AG10803 (cell line): ENCODE measurements at regions not wholly inside any gene's neighbourhood (a gene's known extent, or its start where the extent isn't known, plus 50 kb on each side); places are given as distances from the start of the nearest gene placed in this dataset.

Experiments used
- DNase-seq: peaks from one replicate; pipeline ENCODE4 v3.0.0; 2010; ENCODE audit warnings: low read depth
- H3K4me3 ChIP-seq: 2 replicates; pipeline ENCODE4 v1.5.1; 2011; ENCODE audit warnings: mild to moderate bottlenecking, low read length, control low read depth
- TF ChIP-seq, protein P1 (sequence below): conservative IDR thresholded peaks from 2 replicates; pipeline ENCODE4 v1.5.1; 2011; ENCODE audit warnings: mild to moderate bottlenecking, low read length, control low read depth, inconsistent platforms

DNA sequence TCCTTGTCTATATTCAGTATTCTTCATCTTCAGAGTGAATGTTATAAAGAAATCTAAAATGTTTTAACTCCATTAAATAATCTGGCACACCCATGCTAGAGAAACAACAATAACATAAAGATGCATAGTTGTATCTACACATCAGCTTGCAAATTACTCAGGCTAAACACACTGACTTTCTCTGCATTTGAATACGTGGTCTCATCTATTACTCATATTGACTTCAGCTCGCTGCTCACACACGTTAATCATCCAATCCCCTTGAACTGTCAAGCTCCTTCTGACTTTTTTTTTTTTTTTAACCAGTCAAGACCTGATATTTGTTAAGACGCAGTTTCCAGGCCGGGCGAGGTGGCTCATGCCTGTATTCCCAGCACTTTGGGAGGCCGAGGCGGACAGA, 1137.3 kb upstream of the CADM2 start:
- DNase-seq: no peak
- TF ChIP-seq, protein P1, sequence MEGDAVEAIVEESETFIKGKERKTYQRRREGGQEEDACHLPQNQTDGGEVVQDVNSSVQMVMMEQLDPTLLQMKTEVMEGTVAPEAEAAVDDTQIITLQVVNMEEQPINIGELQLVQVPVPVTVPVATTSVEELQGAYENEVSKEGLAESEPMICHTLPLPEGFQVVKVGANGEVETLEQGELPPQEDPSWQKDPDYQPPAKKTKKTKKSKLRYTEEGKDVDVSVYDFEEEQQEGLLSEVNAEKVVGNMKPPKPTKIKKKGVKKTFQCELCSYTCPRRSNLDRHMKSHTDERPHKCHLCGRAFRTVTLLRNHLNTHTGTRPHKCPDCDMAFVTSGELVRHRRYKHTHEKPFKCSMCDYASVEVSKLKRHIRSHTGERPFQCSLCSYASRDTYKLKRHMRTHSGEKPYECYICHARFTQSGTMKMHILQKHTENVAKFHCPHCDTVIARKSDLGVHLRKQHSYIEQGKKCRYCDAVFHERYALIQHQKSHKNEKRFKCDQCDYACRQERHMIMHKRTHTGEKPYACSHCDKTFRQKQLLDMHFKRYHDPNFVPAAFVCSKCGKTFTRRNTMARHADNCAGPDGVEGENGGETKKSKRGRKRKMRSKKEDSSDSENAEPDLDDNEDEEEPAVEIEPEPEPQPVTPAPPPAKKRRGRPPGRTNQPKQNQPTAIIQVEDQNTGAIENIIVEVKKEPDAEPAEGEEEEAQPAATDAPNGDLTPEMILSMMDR: no peak
- no peak overlapping the region for H3K4me3 ChIP-seq

GRCh38 chr3:83823095-83823494, 1135.7 kb upstream of the CADM2 start:
- TF ChIP-seq, protein P1: no peak
- H3K4me3 ChIP-seq: no peak overlapping the region
- no peak for DNase-seq

- no peak for DNase-seq
- TF ChIP-seq, protein P1: no peak
- no peak overlapping the region for H3K4me3 ChIP-seq
These were observed 1123.7 kb upstream of the CADM2 start for GRCh38 chr3:83835040-83835439.

GRCh38 chr3:83842511-83842910, 1116.3 kb upstream of the CADM2 start:
- TF ChIP-seq, protein P1: no peak
- no peak for DNase-seq

DNA sequence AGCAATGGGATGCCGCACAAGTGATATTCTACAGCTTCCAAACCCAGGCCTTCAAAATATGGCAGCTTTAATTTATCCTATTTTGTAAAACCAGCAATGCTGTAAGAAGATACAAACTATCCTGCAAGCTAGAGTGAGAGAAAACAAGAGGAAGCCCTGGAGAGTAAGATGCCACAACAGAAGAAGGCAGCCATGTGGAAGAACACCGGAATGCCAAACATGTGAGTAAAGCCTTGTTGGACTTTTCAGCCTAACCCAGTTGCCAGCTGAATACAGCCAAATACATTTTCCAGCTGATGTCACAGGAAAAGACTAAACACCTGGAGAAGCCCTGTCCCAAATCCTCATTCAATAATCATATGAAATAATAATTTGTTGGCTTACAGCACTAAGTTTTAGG, 1115.1 kb upstream of the CADM2 start:
- DNase-seq: no peak
- H3K4me3 ChIP-seq: no peak overlapping the region
- TF ChIP-seq, protein P1: no peak

More at GRCh38 chr3:83842511-83842910, 1116.3 kb upstream of the CADM2 start:
- no peak overlapping the region for H3K4me3 ChIP-seq

- DNase-seq: no peak
- TF ChIP-seq, protein P1: no peak
- no peak overlapping the region for H3K4me3 ChIP-seq
These were observed 1109.6 kb upstream of the CADM2 start for GRCh38 chr3:83849106-83849730.

- no peak overlapping the region for H3K4me3 ChIP-seq
- no peak for DNase-seq
These were observed 1095.4 kb upstream of the CADM2 start for GRCh38 chr3:83863380-83863779.

More at GRCh38 chr3:83863380-83863779, 1095.4 kb upstream of the CADM2 start:
- TF ChIP-seq, protein P1: no peak
